HepG2 (cell line): ENCODE measurements at regions not wholly inside any gene's neighbourhood (a gene's known extent, or its start where the extent isn't known, plus 50 kb on each side); places are given as distances from the start of the nearest gene placed in this dataset.

Experiments used
- ATAC-seq: fragments of 200-7000 bp; cut with Tn5 transposase; 3 replicates; pipeline ENCODE4 v1.9.1; 2020; ENCODE audit warnings: mild to moderate bottlenecking, moderate library complexity
- BruUV-seq: library from RNA; stranded (reverse); fragments of 400-500 nt; replicated peaks from 2 replicates; lab custom pipeline; 2021; lab: Mats Ljungman, UMichigan
- CTCF ChIA-PET: fragments of 300-600 bp; formaldehyde crosslinking; extraction: SDS; loops from one replicate; lab custom pipeline; 2021; ENCODE audit warnings: low total read pairs, inconsistent platforms, low intra/inter-chr PET ratio; lab: Yijun Ruan, JAX
- POLR2A ChIA-PET: fragments of 350-600 bp; sonication (Branson Sonifier 250); formaldehyde crosslinking; loops from one replicate; lab custom pipeline; 2020; ENCODE audit warnings: antibody characterized with exemption, inconsistent platforms; lab: Yijun Ruan, JAX
- DNase-seq: peaks from one replicate; pipeline ENCODE4 v3.0.0-alpha.2; 2015; ENCODE audit warnings: low spot score
- FAIRE-seq: peaks from 3 replicates; lab custom pipeline; 2011; peaks lifted over from hg19 to GRCh38; lab: Jason Lieb, UNC
- H2AFZ ChIP-seq: one replicate; pipeline ENCODE4 v1.6.1; 2011; ENCODE audit warnings: low read length, inconsistent platforms
- H3K27ac ChIP-seq: fragments of 300-600 bp; 3 replicates; pipeline ENCODE4 v1.8.0; 2011; ENCODE audit warnings: mixed run types, mild to moderate bottlenecking, mixed read lengths, low read length, inconsistent platforms; ENCODE audit not compliant: insufficient read depth; ENCODE audit errors: extremely low read length
- H3K27me3 ChIP-seq, 2 experiments: fragments of 200-600 bp in 1 of 2; 2 replicates in 1 of 2; 3 replicates in 1 of 2; pipeline versions ENCODE4 v1.6.0 to v1.8.0; 2011; ENCODE audit warnings: low read length in 2 of 2, mild to moderate bottlenecking in 2 of 2, moderate library complexity in 2 of 2, inconsistent platforms in 1 of 2; ENCODE audit not compliant: insufficient read depth in 2 of 2, control insufficient read depth in 1 of 2
- H3K36me3 ChIP-seq, 2 experiments: fragments of 200-600 bp in 1 of 2; replicated peaks in 1 of 2; 2 replicates in 1 of 2; 3 replicates in 1 of 2; pipeline versions ENCODE4 v1.5.1 to v1.8.0; 2011; ENCODE audit warnings: low read length in 2 of 2, inconsistent platforms in 1 of 2; ENCODE audit not compliant: insufficient read depth in 2 of 2, control insufficient read depth in 1 of 2
- H3K4me1 ChIP-seq: 2 replicates; pipeline ENCODE4 v1.5.1; 2012; ENCODE audit warnings: low read length, inconsistent platforms; ENCODE audit not compliant: insufficient read depth
- H3K4me2 ChIP-seq: 2 replicates; pipeline ENCODE4 v1.6.0; 2011; ENCODE audit warnings: low read depth, low read length, inconsistent platforms
- H3K4me3 ChIP-seq, 3 experiments: fragments of 200-600 bp in 1 of 3; sonication (generic), shearing (Covaris generic) in 1 of 3; replicated peaks in 1 of 3; 2 replicates each; pipeline ENCODE4 v1.5.1; 2011 to 2016; ENCODE audit warnings: low read length in 3 of 3, inconsistent platforms in 2 of 3, low read depth in 2 of 3, mild to moderate bottlenecking in 2 of 3, control low read depth in 1 of 3, mixed read lengths in 1 of 3; ENCODE audit not compliant: insufficient read depth in 1 of 3
- H3K79me2 ChIP-seq: one replicate; pipeline ENCODE4 v1.6.1; 2011; ENCODE audit warnings: low read length, inconsistent platforms; ENCODE audit not compliant: insufficient read depth
- H3K9ac ChIP-seq: 2 replicates; pipeline ENCODE4 v1.6.0; 2011; ENCODE audit warnings: mild to moderate bottlenecking, low read depth, low read length, inconsistent platforms; ENCODE audit not compliant: insufficient read depth
- H3K9me3 ChIP-seq: 2 replicates; pipeline ENCODE4 v1.5.1; 2012; ENCODE audit warnings: mild to moderate bottlenecking, low read length
- H4K20me1 ChIP-seq: 2 replicates; pipeline ENCODE4 v1.6.0; 2011; ENCODE audit warnings: inconsistent platforms, mild to moderate bottlenecking, low read length, moderate library complexity; ENCODE audit not compliant: insufficient read depth
- ELF4 ChIP-seq: sonication (generic); formaldehyde crosslinking; IDR thresholded peaks from 2 replicates; pipeline ENCODE4 v1.5.0; 2020; ENCODE audit warnings: missing genetic modification reagents, mild to moderate bottlenecking, moderate library complexity, borderline replicate concordance
- HHEX ChIP-seq: IDR thresholded peaks from 2 replicates; pipeline ENCODE4 v1.6.1; 2016; ENCODE audit warnings: control low read depth
- ISL2 ChIP-seq: sonication (generic); formaldehyde crosslinking; IDR thresholded peaks from 2 replicates; pipeline ENCODE4 v1.5.0; 2020; ENCODE audit warnings: missing genetic modification reagents
- MAFF ChIP-seq: IDR thresholded peaks from 2 replicates; pipeline ENCODE4 v1.6.1; 2011; ENCODE audit warnings: low read depth, low read length, improper control_type of control experiment
- MAFK ChIP-seq, 2 experiments: IDR thresholded peaks in 1 of 2; conservative IDR thresholded peaks in 1 of 2; 2 replicates each; pipeline ENCODE4 v1.6.1; 2011; ENCODE audit warnings: improper control_type of control experiment in 2 of 2, low read length in 2 of 2
- RAD21 ChIP-seq: fragments of 450-650 bp; formaldehyde crosslinking; IDR thresholded peaks from 2 replicates; pipeline ENCODE4 v1.5.0; 2020; ENCODE audit warnings: mild to moderate bottlenecking
- SMC3 ChIP-seq: IDR thresholded peaks from 2 replicates; pipeline ENCODE4 v1.6.1; 2011; ENCODE audit warnings: low read length, improper control_type of control experiment
- ZNF317 ChIP-seq: sonication (generic); formaldehyde crosslinking; IDR thresholded peaks from 2 replicates; pipeline ENCODE4 v1.5.0; 2020; ENCODE audit warnings: mild to moderate bottlenecking, missing genetic modification reagents
- ZNF660 ChIP-seq: sonication (generic); formaldehyde crosslinking; IDR thresholded peaks from 2 replicates; pipeline ENCODE4 v1.5.1; 2020; ENCODE audit warnings: mild to moderate bottlenecking, low read depth, missing genetic modification reagents, borderline replicate concordance
- ZSCAN20 ChIP-seq: sonication (generic); formaldehyde crosslinking; IDR thresholded peaks from 2 replicates; pipeline ENCODE4 v1.4.0; 2020; ENCODE audit warnings: missing genetic modification reagents, mild to moderate bottlenecking, borderline replicate concordance
- WGBS: methylation state at CpG from one replicate; pipeline ENCODE4 v1.1.6; 2017; ENCODE audit warnings: low lambda C conversion rate; 5-methylcytosine and 5-hydroxymethylcytosine counted together
- in situ Hi-C: cut with HindIII; loops from 2 replicates; pipeline ENCODE4 v1.10.0; 2017; ENCODE audit warnings: low pct_unique_long_range_greater_than_20kb; ENCODE audit not compliant: extremely low pct_ligation_motif_present
- intact Hi-C: fragments of 100-400 bp; cut with micrococcal nuclease; formaldehyde crosslinking; loops from one replicate; pipeline ENCODE4 v1.10.0; 2022; ENCODE audit not compliant: unreplicated experiment
- TF ChIP-seq, protein P1 (sequence below): sonication (generic); formaldehyde crosslinking; conservative IDR thresholded peaks from 2 replicates; pipeline ENCODE4 v1.8.0; 2022; ENCODE audit warnings: mild to moderate bottlenecking, moderate library complexity, missing genetic modification reagents
- TF ChIP-seq, protein P2 (sequence below): sonication (generic); formaldehyde crosslinking; IDR thresholded peaks from 2 replicates; pipeline ENCODE4 v1.4.0; 2020; ENCODE audit warnings: missing genetic modification reagents, borderline replicate concordance

DNA sequence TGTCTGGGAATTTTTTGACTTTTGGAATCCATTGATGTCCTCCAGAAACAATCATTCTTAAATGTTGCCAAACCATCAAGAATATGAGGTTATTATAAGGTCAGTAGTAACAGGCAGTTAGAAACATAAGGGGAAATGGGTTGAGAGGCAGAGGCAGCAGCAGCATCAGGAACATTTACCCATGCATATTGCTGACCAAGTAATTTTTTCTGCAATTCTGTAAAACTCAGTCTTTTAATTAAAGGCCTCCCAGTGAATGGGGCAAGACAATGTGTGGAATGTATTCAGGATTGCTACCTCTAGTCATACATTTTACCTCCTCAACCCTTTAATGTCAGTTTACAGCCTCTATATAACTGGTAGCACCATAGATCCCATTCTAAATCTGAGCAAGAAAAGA lies 66.5 kb upstream of the SKAP2 start:
- ChIA-PET CTCF (no interaction called here), POLR2A (no interaction called here)
- Histone ChIP-seq H3K27me3 (peaks cover 0 to 14% of the 10 kb centered on the region in 2 experiments; a peak in 1 of 5 replicates), H3K4me2 (no peak overlapping the region), H3K4me1 (no peaks in the 10 kb centered on the region), H3K9ac (no peak overlapping the region), H2AFZ (no peak overlapping the region), H3K79me2 (no peaks in the 10 kb centered on the region), H3K36me3 (no peaks in the 10 kb centered on the region), H4K20me1 (no peaks in the 10 kb centered on the region), H3K9me3 (no peaks in the 10 kb centered on the region), H3K27ac (no peak overlapping the region), H3K4me3 (no peak overlapping the region)
- intact Hi-C loops, result no loop called here
- no TSS peak for BruUV-seq
- in situ Hi-C loops, result no loop called here
- DNase-seq (no peak), FAIRE-seq (no peak), ATAC-seq (no peak)
- peak; percentile 80 for TF ChIP-seq MAFF
- no peak for TF ChIP-seq ELF4
- TF ChIP-seq MAFK (conservative IDR thresholded peaks at IDR 0.05 in 1 of 2, IDR thresholded peaks at IDR 0.05 in 1 of 2; ENCODE audit: low read length in 2 of 2), result peak; percentile 55 to 83; a peak in 3 of 4 replicates

DNA sequence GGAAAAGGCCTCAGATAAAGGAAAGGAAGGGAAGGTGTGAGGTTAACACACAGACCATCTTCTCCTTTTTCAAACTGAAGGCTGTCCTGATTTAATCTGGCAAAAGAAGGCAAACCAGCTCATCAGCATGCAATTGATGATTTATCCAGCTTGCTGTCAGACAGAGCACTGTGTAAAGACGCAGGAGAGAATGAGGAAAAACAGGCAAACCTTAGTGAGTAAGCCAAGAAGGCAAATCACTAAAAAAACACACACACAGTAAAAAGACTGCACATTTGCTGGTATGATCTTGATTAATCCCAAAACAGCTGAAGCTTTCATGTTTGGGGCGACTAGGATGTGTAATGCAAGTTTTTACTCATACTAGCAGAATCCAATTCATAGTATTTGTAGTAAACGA lies 65.8 kb upstream of the SKAP2 start:
- no peak overlapping the region for H3K4me2 ChIP-seq
- ATAC-seq, result no peak
- no peak overlapping the region for H3K4me3 ChIP-seq
- no peaks in the 10 kb centered on the region for H3K9me3 ChIP-seq
- intact Hi-C loops (no loop called here), in situ Hi-C loops (no loop called here)
- H3K27ac ChIP-seq, result no peak overlapping the region
- no peaks in the 10 kb centered on the region for H3K4me1 ChIP-seq
- CTCF ChIA-PET, result no interaction called here
- BruUV-seq, result no TSS peak
- FAIRE-seq, result no peak
- H4K20me1 ChIP-seq, result no peaks in the 10 kb centered on the region
- DNase-seq, result no peak
- peaks cover 0 to 14% of the 10 kb centered on the region in 2 experiments; a peak in 1 of 5 replicates for H3K27me3 ChIP-seq
- no peaks in the 10 kb centered on the region for H3K36me3 ChIP-seq
- 29% methylated on average over 3 of the region's 3 CpGs for WGBS
- POLR2A ChIA-PET, result no interaction called here
- H3K79me2 ChIP-seq, result no peaks in the 10 kb centered on the region
- H3K9ac ChIP-seq, result no peak overlapping the region
- H2AFZ ChIP-seq, result no peak overlapping the region
- TF ChIP-seq, protein P1, sequence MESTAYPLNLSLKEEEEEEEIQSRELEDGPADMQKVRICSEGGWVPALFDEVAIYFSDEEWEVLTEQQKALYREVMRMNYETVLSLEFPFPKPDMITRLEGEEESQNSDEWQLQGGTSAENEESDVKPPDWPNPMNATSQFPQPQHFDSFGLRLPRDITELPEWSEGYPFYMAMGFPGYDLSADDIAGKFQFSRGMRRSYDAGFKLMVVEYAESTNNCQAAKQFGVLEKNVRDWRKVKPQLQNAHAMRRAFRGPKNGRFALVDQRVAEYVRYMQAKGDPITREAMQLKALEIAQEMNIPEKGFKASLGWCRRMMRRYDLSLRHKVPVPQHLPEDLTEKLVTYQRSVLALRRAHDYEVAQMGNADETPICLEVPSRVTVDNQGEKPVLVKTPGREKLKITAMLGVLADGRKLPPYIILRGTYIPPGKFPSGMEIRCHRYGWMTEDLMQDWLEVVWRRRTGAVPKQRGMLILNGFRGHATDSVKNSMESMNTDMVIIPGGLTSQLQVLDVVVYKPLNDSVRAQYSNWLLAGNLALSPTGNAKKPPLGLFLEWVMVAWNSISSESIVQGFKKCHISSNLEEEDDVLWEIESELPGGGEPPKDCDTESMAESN (CRISPR knock-in tag), result no peak
- no peak for TF ChIP-seq ISL2 (CRISPR knock-in tag)
- TF ChIP-seq SMC3, result no peak
- TF ChIP-seq, protein P2, sequence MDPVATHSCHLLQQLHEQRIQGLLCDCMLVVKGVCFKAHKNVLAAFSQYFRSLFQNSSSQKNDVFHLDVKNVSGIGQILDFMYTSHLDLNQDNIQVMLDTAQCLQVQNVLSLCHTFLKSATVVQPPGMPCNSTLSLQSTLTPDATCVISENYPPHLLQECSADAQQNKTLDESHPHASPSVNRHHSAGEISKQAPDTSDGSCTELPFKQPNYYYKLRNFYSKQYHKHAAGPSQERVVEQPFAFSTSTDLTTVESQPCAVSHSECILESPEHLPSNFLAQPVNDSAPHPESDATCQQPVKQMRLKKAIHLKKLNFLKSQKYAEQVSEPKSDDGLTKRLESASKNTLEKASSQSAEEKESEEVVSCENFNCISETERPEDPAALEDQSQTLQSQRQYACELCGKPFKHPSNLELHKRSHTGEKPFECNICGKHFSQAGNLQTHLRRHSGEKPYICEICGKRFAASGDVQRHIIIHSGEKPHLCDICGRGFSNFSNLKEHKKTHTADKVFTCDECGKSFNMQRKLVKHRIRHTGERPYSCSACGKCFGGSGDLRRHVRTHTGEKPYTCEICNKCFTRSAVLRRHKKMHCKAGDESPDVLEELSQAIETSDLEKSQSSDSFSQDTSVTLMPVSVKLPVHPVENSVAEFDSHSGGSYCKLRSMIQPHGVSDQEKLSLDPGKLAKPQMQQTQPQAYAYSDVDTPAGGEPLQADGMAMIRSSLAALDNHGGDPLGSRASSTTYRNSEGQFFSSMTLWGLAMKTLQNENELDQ, result no peak
- TF ChIP-seq ZNF660 (CRISPR knock-in tag), result no peak
- no peak for TF ChIP-seq HHEX
- no peak for TF ChIP-seq RAD21 (CRISPR knock-in tag)
- no peak for TF ChIP-seq ZNF317 (CRISPR knock-in tag)
- TF ChIP-seq ZSCAN20, result no peak
